HG02973 (cell line): ENCODE measurements at regions not wholly inside any gene's neighbourhood (a gene's known extent, or its start where the extent isn't known, plus 50 kb on each side); places are given as distances from the start of the nearest gene placed in this dataset.
"Not testable (repeated sequence)": the region's sequence is repeated elsewhere in the genome, so short reads cannot be mapped to it uniquely, and the experiment has no call there.

ENCODE experiments used
- ATAC-seq: cut with Tn5 transposase; IDR thresholded peaks from one replicate; pipeline ENCODE4 v1.9.1; 2021; ENCODE audit warnings: moderate library complexity; ENCODE audit not compliant: unreplicated experiment

- ATAC-seq, result no peak
Observed at GRCh38 chr6:144602523-144603180, 317.5 kb downstream of the UTRN start.

DNA sequence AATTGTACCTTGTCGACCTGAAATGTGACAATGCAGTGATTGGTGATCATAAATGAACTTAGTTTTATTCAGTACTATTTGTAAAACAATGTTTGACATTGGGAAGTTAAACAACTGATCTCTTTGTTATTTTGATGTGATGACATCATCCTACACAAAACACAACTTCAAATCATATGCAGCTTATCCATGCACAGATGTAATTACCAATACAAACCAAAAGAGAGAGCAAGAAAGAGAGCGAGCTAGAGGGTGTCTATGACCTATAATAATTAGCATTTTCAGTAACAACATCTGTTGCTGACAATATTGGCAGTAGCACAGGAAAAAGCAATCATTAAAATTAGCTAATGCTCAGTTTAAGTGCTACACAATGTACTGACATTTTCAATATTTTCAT is 320.9 kb downstream of the UTRN start:
- no peak for ATAC-seq

GRCh38 chr6:144607998-144608735 is 323.0 kb downstream of the UTRN start:
- ATAC-seq, result no peak

- ATAC-seq, result no peak
Observed at GRCh38 chr6:144612811-144613210, 327.7 kb downstream of the UTRN start.

GRCh38 chr6:144613859-144614258 is 328.7 kb downstream of the UTRN start:
- ATAC-seq, result no peak

DNA sequence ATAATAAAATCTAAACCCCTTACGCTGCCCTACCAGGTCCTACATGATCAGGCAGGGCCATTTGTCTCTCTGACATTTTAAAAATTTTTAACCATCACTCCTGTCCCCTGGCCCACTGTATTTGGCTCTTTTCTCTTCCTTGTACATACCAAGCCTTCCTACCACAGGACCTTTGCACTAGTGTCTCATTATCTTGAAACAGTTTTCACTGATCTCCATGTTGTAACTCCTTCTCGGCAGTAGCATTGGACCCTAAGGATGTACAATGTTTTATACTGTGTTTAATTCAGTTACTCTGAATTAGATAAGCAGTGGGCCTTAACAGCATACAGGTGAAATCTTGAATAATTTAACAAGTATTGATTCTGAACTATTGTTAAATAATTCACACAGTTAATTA is 330.7 kb downstream of the UTRN start:
- ATAC-seq, result no peak

- no peak for ATAC-seq
Observed at GRCh38 chr6:144617191-144617590, 332.1 kb downstream of the UTRN start.

GRCh38 chr6:144617708-144618107 is 332.6 kb downstream of the UTRN start:
- ATAC-seq, result no peak

DNA sequence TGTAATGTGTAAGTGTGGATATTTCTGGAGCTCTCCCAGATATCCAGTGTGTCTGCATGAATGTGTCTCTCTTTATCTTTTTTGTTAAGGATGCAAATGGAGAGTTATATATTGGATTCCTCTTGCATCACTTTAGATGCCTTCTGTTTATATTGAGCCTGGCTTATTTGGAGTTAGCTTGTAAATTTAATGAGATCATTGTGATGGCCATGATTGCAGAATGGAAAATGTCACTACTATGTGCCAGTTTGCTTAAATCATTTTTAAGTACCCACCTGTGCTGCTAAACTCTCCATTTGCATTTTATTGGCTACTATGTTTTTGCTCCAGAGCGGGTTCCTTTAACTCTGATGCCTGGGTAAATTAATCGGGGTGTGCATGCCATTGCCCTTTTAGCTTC is 334.8 kb downstream of the UTRN start:
- ATAC-seq, result no peak

DNA sequence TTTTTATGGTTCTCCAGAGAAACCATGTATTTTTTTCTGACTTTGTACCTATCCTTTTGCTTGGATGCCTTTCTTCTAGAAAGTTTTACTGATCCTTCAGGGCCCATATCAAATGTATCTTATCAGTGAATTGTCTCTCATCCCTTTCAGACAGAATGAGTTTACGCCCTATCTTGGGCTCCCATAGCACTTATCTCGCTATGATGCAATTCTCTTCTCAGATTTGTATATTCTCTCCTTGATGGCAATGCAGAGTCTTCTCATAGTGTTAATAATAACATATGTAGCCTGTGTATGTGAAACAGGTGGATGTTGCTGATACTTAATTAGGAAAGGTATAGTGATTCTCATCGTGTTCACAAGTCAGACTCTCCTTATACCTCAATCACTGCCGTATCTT is 336.2 kb downstream of the UTRN start:
- ATAC-seq, result no peak

DNA sequence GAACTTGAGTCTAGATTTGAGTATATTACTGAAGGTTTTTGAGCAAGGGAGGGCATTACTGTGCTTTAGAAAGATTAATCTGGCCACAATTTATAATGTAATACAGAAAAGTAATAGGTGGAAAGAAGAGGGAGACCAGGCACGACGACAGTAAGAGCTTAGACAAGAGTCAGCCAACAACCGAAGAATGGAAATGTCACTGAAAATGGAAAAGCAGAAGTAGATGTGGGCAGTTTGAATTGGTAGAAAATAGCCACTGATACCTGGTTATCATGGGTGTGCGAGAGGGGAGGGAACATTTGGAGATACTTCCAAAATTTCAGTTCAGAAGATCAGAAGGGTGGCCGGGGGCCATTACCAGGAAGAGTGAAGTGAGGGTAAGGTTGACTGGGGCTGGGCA is 339.1 kb downstream of the UTRN start:
- ATAC-seq, result no peak

DNA sequence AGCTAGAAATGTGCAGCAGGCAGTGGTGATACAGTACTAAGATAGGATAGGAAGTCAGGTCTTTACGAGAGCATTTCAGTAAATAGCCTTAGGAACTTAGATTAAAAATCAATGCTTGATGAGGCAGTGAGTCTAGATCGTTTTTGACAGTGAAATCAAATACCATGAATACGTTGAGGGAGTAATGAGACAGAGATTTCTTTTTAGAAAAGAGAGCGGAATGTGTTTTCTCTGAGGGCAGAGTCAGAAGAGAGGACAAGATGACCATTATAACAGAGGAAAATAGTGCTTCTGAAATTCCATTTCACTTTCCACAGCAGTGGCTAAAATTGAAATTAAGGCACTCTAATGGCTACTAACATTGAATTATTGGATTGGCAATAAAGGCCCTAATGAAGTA is 339.6 kb downstream of the UTRN start:
- no peak for ATAC-seq

GRCh38 chr6:144630857-144631256 is 345.7 kb downstream of the UTRN start:
- ATAC-seq, result no peak

GRCh38 chr6:144632266-144632665 is 347.1 kb downstream of the UTRN start:
- no peak for ATAC-seq

DNA sequence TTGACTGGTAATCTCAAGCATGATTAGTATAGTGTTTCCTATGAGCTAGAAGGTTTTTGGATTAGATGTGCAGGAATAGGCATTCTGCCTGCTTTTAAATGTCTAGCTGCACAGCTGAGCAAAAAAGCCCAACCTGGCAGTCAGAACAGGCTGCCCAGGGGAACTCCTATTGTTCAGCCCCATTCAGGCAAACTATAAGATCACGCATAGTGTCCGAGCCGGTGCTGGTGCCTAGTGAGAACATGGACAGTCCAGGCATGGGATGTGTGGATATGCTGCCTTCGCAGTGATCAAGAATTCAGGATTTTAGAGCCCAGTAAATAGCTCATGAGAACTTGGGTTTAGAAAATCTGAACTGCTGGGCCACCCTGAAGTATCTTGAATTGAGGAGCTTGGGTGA is 348.8 kb downstream of the UTRN start:
- no peak for ATAC-seq

GRCh38 chr6:144634371-144634770 is 349.2 kb downstream of the UTRN start:
- ATAC-seq, result no peak

GRCh38 chr6:144635051-144635450 is 349.9 kb downstream of the UTRN start:
- no peak for ATAC-seq

DNA sequence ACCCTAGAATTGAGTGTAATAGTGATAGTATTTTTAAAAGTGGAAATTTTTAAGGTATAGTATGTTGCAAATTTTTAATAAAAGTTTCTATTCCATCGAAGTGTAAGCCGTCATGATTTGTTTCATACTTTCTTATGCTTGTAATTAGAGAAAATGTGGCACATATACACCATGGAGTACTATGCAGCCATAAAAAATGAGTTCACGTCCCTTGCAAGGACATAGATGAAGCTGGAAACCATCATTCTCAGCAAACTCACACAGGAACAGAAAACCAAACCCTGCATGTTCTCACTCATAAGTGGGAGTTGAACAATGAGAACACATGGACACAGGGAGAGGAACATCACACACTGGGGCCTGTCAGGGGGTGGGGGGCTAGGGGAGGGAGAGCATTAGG is 350.9 kb downstream of the UTRN start:
- not testable (repeated sequence) for ATAC-seq

DNA sequence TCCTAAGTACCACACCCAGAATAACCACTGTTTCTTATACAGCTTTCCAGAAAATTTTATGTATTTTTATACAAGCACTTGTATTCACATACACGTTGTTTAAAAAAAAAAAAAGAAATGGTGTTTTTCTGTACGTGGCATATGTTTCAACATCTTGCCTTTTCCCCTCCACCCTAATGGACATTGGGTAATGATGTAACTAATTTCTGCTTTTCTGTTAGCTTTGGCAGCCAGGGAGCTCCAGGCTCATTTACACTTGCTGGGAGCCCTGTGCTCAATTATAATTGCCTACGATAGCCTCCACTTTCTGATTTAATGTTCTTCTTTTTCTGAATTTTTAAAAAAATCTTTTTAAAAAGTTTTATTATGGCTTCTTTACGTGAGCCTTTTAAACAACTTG is 352.4 kb downstream of the UTRN start:
- no peak for ATAC-seq

GRCh38 chr6:144639654-144640053 is 354.5 kb downstream of the UTRN start:
- no peak for ATAC-seq

- ATAC-seq, result no peak
Observed at GRCh38 chr6:144641286-144641685, 356.2 kb downstream of the UTRN start.

DNA sequence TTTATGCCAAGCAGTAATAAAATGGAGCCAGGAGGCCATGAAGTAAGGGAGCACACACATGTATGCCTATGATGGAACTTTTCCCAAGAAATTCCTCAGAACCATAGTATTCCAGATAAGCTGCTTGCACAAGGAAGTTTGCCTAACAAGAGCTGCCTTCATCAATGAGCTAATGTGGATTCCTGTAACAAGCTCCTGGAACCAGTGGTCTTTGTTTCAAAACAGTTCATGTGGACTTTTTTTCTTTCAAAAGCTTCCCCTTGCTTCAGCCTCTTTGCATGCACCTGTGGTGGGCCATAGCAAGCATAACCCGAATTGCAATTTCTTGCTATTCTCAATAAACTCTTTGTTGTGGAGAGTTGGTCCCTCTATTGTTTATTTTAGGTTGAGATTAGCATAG is 359.6 kb downstream of the UTRN start:
- ATAC-seq, result no peak
